GM19023 (cell line): ENCODE measurements at regions not wholly inside any gene's neighbourhood (a gene's known extent, or its start where the extent isn't known, plus 50 kb on each side); places are given as distances from the start of the nearest gene placed in this dataset.
"Not testable (repeated sequence)": the region's sequence is repeated elsewhere in the genome, so short reads cannot be mapped to it uniquely, and the experiment has no call there.

Experiments used
- ATAC-seq: cut with Tn5 transposase; IDR thresholded peaks from one replicate; pipeline ENCODE4 v1.9.1; 2021; ENCODE audit warnings: mild to moderate bottlenecking, moderate library complexity; ENCODE audit not compliant: unreplicated experiment

- ATAC-seq, result no peak
These were observed 128.4 kb upstream of the NOX3 start for GRCh38 chr6:155584006-155584405.

DNA sequence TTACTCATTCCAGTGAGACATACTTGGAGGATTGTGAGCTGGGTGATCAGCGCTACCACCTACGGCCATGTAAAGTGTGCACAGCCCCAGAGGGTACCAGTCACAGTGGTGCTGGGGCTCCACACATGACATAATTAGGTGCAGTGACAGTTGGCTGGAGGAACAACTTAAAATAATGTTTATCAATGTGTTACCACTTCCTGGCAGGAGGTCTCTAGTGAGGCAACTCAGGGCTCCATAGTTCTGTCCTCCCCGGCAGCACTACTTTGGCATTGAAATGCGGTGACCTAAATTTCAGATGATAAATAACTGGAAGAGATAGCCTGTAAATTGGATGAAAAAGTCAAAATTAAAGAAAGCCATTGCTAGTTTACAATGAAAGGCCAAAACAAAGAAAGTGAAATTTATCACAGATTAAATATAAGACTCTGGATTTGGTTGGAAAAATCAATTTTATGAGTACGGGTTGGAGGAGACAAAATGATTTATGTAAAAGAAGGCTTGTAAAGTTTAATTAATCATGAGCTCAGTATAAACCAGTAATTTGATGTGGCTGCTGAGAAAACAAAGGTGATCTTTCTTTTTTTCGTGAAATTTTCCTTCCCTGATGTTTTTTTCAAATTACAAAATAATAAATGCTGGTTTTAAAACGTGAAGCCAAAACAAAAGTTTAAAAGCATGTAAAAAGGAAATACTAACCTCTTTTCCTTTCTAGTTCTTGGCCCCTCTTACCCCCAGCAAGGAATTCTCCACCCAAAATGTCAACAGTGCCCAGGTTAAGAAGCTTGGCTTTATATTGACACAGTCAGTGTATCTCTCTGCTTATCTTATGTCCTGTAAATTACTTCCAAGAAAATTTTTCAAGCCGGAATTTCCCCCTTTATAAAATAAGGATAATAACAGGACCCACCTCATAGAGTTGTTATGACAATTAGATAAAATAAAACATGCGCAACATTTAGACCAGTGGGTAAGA is 126.7 kb upstream of the NOX3 start:
- no peak for ATAC-seq

GRCh38 chr6:155580904-155581303 is 125.3 kb upstream of the NOX3 start:
- no peak for ATAC-seq

DNA sequence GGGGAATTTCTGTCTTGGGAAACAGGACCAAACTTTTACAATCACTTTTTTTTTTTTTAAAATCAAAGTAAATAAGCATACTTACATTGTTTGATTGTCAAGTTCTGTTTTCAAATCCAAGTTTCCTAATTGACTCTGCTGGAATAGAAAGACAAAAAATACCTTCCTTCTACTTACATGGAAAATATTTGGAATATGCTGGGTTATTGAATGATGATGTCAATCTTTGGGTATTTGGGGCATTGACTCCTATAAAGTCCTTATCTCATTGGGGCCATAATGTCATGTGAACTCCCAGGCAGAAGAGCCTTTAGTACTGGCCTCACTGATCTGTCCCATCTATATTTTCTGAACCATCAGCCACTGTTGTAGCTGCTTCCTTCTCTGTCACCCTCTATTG is 122.6 kb upstream of the NOX3 start:
- no peak for ATAC-seq

DNA sequence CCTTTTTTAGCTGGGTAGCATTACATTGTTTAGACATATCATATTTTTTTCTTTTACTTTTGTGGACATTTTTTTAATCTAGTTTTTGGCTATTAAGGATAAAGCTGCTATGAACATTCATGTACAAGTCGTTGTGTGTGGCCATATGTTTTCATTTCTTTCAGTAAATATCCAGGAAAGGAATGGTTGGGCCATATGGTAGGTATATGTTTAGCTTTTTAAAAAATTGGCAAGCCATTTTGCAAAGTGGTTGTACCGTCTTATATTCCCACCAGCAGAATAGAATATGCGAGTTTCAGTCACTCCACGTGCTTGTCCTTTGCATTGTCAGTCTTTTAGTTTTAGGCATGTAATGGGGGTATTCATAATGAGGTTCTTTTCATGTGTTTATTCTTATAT is 106.3 kb upstream of the NOX3 start:
- no peak for ATAC-seq

- no peak for ATAC-seq
These were observed 105.8 kb upstream of the NOX3 start for GRCh38 chr6:155561257-155561965.

DNA sequence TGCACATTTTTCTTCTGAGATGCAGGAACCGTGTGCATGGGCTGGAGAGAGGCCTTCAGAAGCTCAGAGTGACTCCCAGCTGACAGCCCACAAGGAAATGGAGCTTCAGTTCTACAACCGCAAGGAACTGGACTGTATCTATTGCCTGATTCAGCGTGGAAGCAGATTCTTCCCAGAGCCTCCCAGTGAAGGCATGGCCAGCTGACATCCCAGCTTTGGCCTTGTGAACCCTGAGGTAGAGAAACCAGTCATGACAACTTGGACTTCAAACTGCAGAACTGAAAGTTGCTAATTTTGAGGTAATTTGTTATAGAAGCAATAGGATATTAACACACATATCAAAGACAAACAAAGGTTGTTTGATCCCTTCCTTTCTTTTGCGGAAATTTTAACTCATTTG is 94.3 kb upstream of the NOX3 start:
- no peak for ATAC-seq

GRCh38 chr6:155549028-155549798 is 93.6 kb upstream of the NOX3 start:
- no peak for ATAC-seq

GRCh38 chr6:155548576-155548975 is 92.9 kb upstream of the NOX3 start:
- ATAC-seq, result no peak

GRCh38 chr6:155544677-155545076 is 89.0 kb upstream of the NOX3 start:
- no peak for ATAC-seq

- ATAC-seq, result no peak
These were observed 87.7 kb upstream of the NOX3 start for GRCh38 chr6:155543166-155543847.

DNA sequence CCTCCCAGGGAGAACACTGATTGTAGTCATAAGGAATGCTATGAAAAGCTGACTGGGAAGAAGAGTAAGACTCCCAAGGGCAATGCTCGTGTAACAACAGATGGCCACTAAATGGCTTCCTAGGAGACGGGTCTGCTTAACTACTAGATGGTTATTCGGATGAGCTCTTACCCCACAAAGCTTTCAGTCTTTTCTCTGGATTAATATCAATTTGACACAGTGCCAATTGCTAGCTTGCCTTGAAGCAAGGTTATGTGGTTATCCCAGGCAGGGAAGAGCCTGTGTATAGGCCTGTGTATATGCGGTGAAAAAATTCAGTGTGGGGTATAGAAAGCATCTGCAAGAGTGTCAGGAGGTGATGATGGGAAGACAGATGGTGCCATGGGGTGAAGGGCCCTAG is 86.4 kb upstream of the NOX3 start:
- no peak for ATAC-seq

GRCh38 chr6:155538708-155539390 is 83.2 kb upstream of the NOX3 start:
- ATAC-seq, result no peak

DNA sequence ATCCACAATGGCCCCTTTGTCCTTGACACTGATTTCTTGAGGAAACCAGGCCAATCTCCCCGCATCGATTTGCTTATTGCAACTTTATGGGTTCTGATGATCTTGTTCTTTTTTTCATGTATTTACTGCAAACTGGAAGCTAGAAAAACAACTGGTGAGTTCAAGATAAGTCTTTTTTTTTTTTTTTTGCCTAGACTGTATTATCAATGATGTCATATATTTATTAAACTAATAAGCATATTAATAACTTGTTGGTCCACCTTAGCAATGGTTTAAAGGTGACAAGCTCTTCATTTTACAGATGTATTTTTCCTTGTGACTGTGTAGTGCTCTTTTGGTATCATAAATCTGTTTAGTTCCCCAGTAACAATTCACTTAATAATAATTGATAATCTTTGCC is 79.0 kb upstream of the NOX3 start:
- ATAC-seq, result no peak

DNA sequence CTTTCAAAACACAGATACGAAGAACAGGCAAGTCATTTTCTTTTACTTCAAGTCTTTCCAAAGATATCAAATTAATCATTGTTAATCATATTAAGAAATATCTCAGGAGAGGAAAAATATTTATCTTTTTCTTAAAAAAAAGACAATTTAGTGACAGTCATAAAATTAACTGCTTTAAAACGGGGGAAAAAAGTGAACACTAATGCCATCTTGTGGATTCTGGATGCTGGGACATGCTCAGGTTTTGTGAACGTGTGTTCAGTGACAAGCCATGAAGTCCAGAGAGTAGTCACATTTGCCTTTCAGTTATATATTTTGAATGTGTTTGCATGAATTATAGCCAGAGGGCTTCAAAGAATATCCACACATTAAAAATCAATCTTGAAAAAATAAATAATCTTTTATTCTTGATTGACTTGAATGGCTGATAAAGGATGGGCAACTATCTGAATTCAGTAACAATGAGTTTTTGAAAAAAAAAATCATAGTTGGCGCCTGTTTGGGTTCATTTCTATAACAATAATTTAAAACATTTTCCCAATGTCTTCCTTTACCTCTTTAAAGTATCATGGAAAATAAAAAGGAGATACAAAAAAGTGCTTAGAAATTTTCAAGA is 74.7 kb upstream of the NOX3 start:
- ATAC-seq, result peak; percentile 58

- ATAC-seq, result not testable (repeated sequence)
These were observed 74.2 kb upstream of the NOX3 start for GRCh38 chr6:155529814-155530213.

- ATAC-seq, result no peak
These were observed 73.4 kb upstream of the NOX3 start for GRCh38 chr6:155528982-155529453.

DNA sequence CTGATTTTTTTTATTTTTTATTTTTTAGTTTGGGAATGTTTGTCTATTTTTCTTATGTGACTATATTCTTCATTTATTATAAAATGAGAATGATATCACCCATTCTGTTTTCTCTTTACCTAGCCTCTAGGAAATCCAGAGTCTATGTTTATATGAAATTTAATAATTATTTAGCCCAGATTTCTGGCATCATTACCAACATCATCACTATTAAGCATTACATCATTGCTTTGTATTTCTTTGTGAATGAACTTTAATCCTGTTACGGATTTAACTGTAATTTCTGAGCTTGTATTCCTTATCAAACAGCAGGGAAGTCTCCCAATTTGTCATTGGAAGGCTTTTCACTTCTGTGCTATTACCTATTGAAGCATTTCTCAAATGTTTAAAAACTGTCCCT is 72.7 kb upstream of the NOX3 start:
- no peak for ATAC-seq

GRCh38 chr6:155527443-155527842 is 71.8 kb upstream of the NOX3 start:
- ATAC-seq, result no peak
